ENCODE measurements at regions not wholly inside any gene's neighbourhood (a gene's known extent, or its start where the extent isn't known, plus 50 kb on each side); places are given as distances from the start of the nearest gene placed in this dataset.

DNA sequence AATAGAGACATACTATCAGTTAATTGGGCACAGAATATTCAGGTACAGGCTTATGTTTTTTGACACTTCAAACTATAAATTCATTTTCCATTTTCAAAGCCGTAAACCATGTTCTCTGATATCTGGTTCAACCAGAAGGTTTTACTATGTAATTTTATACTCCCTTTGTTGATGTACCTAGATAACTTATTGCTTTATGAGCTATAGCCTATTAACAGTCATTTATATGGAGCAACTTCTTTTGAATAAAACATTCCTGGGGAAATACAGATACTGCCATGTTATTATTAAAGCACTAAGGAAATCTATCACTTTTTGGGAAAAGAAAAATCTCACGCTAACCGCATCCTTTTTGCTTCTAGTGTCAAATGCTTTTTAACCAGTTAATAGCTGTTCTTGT is 505.6 kb downstream of the PYDC2 start:
- TF ChIP-seq, protein P1, sequence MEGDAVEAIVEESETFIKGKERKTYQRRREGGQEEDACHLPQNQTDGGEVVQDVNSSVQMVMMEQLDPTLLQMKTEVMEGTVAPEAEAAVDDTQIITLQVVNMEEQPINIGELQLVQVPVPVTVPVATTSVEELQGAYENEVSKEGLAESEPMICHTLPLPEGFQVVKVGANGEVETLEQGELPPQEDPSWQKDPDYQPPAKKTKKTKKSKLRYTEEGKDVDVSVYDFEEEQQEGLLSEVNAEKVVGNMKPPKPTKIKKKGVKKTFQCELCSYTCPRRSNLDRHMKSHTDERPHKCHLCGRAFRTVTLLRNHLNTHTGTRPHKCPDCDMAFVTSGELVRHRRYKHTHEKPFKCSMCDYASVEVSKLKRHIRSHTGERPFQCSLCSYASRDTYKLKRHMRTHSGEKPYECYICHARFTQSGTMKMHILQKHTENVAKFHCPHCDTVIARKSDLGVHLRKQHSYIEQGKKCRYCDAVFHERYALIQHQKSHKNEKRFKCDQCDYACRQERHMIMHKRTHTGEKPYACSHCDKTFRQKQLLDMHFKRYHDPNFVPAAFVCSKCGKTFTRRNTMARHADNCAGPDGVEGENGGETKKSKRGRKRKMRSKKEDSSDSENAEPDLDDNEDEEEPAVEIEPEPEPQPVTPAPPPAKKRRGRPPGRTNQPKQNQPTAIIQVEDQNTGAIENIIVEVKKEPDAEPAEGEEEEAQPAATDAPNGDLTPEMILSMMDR (IDR thresholded peaks at IDR 0.05; ENCODE audit: insufficient read depth, missing control alignments): no peak
- FAIRE-seq: no peak
- DNase-seq (ENCODE audit: insufficient read length, low spot score): no peak

DNA sequence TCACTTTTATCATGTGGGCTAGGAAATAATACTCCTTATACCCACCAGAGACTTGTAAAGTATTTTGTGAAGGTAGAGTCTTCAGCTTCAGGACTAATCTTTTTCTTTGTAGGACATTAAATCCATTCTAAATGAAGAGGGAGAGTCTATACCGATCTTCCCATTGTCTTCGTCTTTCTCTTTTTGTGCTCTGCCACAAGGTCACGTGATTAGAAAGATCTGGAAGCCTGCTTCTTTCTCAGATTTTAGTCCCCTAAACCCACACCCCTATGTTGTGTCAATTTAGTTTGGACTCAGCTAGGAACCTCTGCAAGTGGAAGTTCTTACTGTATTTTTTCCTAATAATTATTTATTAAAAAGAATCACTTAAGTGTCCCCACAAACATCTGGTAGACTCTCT is 507.3 kb downstream of the PYDC2 start:
- TF ChIP-seq, protein P1 (IDR thresholded peaks at IDR 0.05; ENCODE audit: insufficient read depth, missing control alignments): no peak

DNA sequence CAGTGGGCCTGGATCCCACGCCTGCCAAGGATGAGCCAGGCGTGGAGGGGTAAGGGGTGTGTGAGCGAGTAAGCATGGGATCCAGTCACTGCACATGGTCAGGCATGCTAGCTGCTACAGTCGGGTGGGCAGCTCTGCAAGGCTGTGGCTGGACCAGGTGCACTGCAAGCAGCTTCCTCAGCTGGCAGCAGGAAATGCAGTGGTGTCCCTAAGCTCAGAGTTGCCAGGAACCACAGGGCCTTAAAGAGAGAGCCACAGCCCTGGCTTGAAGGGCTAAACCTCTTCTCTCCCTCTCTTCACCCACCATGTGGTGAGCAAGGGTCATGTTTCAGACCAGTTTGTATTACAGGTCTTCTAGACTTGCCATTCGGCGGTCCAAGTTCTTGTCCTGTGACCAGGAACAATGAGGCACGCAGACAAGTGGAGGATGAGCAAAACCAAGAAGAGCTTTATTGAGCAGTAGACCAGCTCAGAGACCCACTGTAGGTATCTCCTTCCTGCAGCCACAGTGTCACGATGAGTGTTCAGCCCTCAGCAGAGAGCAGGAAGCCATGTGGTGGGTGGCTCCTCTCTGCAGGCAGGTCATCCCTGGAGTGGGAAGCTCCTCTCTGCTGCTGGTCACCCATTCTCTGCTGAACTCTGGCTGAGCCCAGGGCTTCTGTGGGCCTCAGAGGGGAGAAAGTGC is 511.9 kb downstream of the PYDC2 start:
- TF ChIP-seq, protein P1 (IDR thresholded peaks at IDR 0.05; ENCODE audit: insufficient read depth, missing control alignments): no peak
- DNase-seq (ENCODE audit: insufficient read length, low spot score) (no peak), FAIRE-seq (no peak)

More for the DNA sequence above, 507.3 kb downstream of the PYDC2 start:
- FAIRE-seq (no peak), DNase-seq (ENCODE audit: insufficient read length, low spot score) (no peak)

DNA sequence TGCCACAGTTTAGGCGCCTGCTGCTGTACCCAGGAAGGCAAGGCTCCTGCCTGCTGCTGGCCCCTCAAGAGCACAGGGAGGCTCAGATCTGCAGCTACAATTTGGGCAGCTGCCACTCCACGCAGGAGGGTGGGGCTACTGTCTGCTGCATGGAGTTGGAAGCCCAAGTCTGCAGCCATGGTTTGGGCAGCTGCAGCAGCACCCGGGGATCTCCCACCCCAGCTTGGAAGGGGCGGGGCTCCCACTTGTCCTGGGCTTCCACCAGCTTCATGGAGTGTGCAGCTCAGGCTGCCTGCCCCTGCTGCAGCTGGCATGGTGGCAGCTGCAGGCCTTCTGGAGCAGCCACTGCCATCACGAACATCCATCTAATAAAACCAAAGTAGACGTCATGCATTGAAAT is 512.9 kb downstream of the PYDC2 start:
- FAIRE-seq (no peak), DNase-seq (ENCODE audit: insufficient read length, low spot score) (no peak)
- TF ChIP-seq, protein P1 (IDR thresholded peaks at IDR 0.05; ENCODE audit: insufficient read depth, missing control alignments): no peak

DNA sequence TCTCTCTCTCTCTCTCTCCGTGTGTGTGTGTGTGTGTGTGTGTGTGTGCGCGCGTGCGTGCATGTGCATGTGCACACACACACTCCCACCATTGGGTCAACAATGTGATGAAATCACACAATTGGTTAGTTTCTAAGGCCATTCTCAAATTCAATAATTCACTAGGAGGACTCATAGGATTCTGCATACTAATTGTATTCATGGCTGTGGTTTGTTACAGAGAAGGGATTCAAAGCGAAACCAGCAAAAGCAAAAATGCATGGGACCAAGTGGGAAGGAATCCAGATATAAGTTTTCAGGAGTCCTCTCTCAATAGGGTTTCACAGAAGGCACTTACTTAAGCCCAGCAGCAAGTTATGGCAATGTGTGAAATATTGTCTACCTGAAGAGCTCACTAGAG is 515.0 kb downstream of the PYDC2 start:
- no peak for DNase-seq (ENCODE audit: insufficient read length, low spot score)
- no peak for FAIRE-seq
- TF ChIP-seq, protein P1 (IDR thresholded peaks at IDR 0.05; ENCODE audit: insufficient read depth, missing control alignments): no peak

DNA sequence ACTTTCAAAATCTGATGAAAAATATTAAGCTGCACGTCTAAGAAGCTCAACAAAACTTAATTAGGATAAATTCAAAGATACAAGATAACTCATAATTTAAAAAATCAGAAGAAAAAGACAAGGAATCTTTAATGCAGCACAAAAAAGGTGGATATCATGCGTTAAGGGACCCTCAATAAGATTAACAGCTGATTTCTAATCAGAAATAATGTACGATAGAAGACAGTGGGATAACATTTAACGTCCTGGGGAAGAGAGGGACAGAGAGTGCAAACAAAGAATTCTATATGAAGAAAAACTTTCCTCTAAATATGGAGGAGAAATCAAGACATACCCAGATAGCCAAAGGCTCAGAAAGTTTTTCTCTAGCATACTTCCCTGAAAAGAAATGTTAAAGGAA is 519.5 kb downstream of the PYDC2 start:
- FAIRE-seq: no peak
- DNase-seq (ENCODE audit: insufficient read length, low spot score): no peak
- TF ChIP-seq, protein P1 (IDR thresholded peaks at IDR 0.05; ENCODE audit: insufficient read depth, missing control alignments): no peak

DNA sequence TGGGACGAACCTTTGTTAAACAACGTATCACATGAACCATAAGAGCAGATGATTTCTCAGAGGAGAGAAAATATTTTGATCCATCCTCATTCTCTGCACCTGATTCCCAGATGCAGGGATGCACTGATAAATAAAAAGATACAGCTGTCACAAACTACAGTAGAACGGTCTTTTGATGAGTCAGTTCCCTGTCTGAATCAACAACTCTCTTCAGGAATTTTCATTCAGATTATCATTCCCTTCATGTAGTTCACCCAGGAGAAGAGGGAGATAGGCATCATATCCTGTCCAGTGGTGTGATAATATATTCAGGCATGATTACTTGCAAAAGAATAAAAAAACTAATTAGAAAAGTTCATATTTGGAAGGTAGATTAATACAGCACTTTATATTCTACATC is 521.5 kb downstream of the PYDC2 start:
- TF ChIP-seq, protein P1 (IDR thresholded peaks at IDR 0.05; ENCODE audit: insufficient read depth, missing control alignments): no peak
- DNase-seq (ENCODE audit: insufficient read length, low spot score): no peak
- no peak for FAIRE-seq

Data from D721Med (cell line).